ENCODE measurements at regions not wholly inside any gene's neighbourhood (a gene's known extent, or its start where the extent isn't known, plus 50 kb on each side); places are given as distances from the start of the nearest gene placed in this dataset.

DNA sequence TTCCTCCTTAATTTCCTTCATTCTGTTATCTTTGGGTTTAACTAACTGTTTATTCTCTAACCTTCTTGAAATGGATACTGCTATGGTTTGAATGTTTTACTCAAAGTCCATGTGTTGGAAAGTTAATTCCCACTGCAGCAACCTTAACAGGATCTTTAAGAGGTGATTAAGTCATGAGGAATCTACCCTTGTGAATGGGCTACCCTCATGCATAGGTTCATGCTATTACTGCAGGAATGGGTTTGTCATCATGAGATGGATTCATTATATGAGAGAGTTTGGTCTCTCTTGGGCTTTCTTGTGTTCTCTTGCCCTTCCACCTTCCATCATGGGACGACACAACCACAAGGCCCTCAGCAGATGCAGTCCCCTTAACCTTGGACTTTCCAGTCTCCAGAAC is 516.9 kb downstream of the ADGRL2 start:
- H3K9me3 ChIP-seq (ENCODE audit: control insufficient read depth in 3 of 3, low read length in 3 of 3): no peaks in the 10 kb centered on the region
- no peaks in the 10 kb centered on the region for H3K36me3 ChIP-seq (ENCODE audit: control insufficient read depth in 3 of 3, insufficient read depth in 3 of 3, low read length in 3 of 3)
- no peak overlapping the region for H3K4me3 ChIP-seq (ENCODE audit: low read length in 3 of 3)
- H3K9ac ChIP-seq (ENCODE audit: low read depth in 1 of 3, low read length in 3 of 3): no peak overlapping the region
- H3K27ac ChIP-seq (ENCODE audit: low read depth, low read length): no peak overlapping the region
- H3K4me1 ChIP-seq (ENCODE audit: control insufficient read depth in 3 of 3, insufficient read depth in 3 of 3, low read length in 3 of 3): no peaks in the 10 kb centered on the region
- no peaks in the 10 kb centered on the region for H3K27me3 ChIP-seq (ENCODE audit: control insufficient read depth in 3 of 3, insufficient read depth in 3 of 3, low read length in 3 of 3)

DNA sequence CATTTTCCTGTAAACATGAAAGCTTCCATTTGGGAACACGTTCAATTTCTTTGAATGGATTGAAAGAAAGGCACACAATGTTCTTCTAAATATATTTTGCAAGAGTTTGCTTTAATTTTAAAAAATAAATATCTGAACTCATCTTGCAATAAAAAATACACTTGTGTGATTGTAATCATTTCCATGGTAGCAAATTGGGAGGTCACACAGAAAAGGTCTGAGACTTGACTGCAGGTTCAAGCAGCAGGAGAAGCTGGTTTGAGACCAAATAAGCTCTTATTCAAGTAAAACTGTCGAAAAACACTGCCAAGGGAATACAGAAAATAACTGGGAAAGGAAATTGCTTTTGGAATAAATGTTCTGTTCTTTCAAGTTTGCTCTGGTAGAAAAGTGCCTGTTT is 498.9 kb downstream of the ADGRL2 start:
- Histone ChIP-seq H3K27ac (ENCODE audit: low read depth, low read length) (no peak overlapping the region), H3K9ac (ENCODE audit: low read depth in 1 of 3, low read length in 3 of 3) (no peak overlapping the region)

DNA sequence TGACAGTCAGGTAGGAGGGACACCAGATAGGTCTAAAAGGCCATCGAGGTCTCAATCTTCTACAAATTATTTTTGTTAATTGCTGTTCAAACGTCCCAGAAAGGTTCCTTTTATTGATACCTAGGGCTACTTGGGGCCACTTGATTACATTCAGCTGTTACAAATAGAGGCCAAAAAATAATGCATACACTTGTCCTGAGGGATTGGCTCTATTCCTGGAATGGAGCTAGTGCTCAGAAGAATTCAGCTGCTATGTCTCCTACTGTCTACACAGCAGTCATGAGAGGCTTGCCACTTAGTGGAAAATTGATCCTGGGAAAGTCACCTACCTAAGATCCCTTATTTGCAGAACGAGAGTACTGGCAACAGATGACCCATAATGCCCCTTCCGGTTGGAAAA is 498.3 kb downstream of the ADGRL2 start:
- Histone ChIP-seq H3K36me3 (ENCODE audit: control insufficient read depth in 3 of 3, insufficient read depth in 3 of 3, low read length in 3 of 3) (no peaks in the 10 kb centered on the region), H3K4me3 (ENCODE audit: low read length in 3 of 3) (no peak overlapping the region), H3K9ac (ENCODE audit: low read depth in 1 of 3, low read length in 3 of 3) (no peak overlapping the region), H3K27me3 (ENCODE audit: control insufficient read depth in 3 of 3, insufficient read depth in 3 of 3, low read length in 3 of 3) (no peaks in the 10 kb centered on the region), H3K9me3 (ENCODE audit: control insufficient read depth in 3 of 3, low read length in 3 of 3) (no peaks in the 10 kb centered on the region), H3K4me1 (ENCODE audit: control insufficient read depth in 3 of 3, insufficient read depth in 3 of 3, low read length in 3 of 3) (peaks cover 0 to 5% (median 0%) of the 10 kb centered on the region in 3 donors), H3K27ac (ENCODE audit: low read depth, low read length) (no peak overlapping the region)

More for the DNA sequence above, 498.9 kb downstream of the ADGRL2 start:
- Histone ChIP-seq H3K4me3 (ENCODE audit: low read length in 3 of 3) (no peak overlapping the region), H3K4me1 (ENCODE audit: control insufficient read depth in 3 of 3, insufficient read depth in 3 of 3, low read length in 3 of 3) (peaks cover 0 to 5% (median 0%) of the 10 kb centered on the region in 3 donors), H3K27me3 (ENCODE audit: control insufficient read depth in 3 of 3, insufficient read depth in 3 of 3, low read length in 3 of 3) (no peaks in the 10 kb centered on the region), H3K9me3 (ENCODE audit: control insufficient read depth in 3 of 3, low read length in 3 of 3) (no peaks in the 10 kb centered on the region), H3K36me3 (ENCODE audit: control insufficient read depth in 3 of 3, insufficient read depth in 3 of 3, low read length in 3 of 3) (no peaks in the 10 kb centered on the region)

DNA sequence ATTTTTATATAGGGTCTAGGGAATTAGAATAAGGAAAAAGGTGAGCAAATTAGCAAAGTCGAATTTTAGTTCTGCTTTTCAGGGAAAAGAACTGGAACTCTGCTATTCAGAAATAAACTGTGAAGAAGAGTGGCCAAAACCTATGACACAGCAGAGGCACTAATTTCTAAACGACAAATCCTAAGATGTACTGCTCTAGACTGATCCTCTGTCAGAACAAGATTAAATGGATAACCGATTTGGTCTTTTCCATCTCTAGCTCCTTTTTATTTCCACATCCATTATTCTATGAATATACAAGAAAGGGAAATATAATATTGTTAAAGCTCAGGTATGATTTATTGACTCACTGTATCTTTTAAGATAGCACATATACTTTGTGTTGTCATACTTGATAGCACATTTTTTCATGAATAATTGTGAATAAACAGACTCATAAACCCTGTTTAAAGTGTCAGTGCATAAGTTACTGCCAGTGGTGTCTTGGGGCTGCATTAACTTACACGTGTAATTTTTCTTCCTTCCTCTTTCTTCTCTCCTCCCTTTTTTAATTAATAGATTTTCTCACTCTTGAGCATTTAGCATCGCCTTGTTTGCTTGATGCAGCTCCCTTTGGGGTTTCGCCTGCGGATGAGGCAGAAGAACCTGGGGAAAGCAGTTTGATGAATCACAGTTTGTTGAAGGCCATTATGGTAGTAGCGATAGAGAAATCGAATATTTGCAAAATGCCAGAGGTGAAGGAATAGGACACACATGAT is 496.6 kb downstream of the ADGRL2 start:
- Histone ChIP-seq H3K27me3 (ENCODE audit: control insufficient read depth in 3 of 3, insufficient read depth in 3 of 3, low read length in 3 of 3) (no peaks in the 10 kb centered on the region), H3K9me3 (ENCODE audit: control insufficient read depth in 3 of 3, low read length in 3 of 3) (no peaks in the 10 kb centered on the region), H3K4me1 (ENCODE audit: control insufficient read depth in 3 of 3, insufficient read depth in 3 of 3, low read length in 3 of 3) (peaks cover 0 to 5% (median 0%) of the 10 kb centered on the region in 3 donors), H3K9ac (ENCODE audit: low read depth in 1 of 3, low read length in 3 of 3) (no peak overlapping the region), H3K36me3 (ENCODE audit: control insufficient read depth in 3 of 3, insufficient read depth in 3 of 3, low read length in 3 of 3) (no peaks in the 10 kb centered on the region), H3K4me3 (ENCODE audit: low read length in 3 of 3) (no peak overlapping the region), H3K27ac (ENCODE audit: low read depth, low read length) (no peak overlapping the region)

DNA sequence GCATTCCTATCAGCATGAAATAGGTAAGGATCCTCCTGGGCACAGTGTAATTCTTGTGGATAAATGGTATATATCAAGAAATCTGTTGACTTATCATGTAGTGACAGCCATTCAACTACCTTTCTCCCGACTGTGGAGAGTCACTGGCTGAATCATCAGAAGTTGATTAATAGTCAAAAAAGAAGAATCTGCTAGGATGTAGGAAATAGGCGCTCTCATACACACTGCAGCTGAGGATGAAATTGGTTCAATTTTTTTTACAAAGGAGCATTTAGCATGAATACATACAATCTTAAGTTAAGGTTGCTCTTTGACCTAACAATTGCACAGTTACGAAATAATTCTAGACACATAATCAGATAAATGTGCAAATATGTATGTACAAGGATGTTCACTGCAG is 486.8 kb downstream of the ADGRL2 start:
- Histone ChIP-seq H3K27ac (ENCODE audit: low read depth, low read length) (no peak overlapping the region), H3K9ac (ENCODE audit: low read depth in 1 of 3, low read length in 3 of 3) (no peak overlapping the region), H3K9me3 (ENCODE audit: control insufficient read depth in 3 of 3, low read length in 3 of 3) (no peaks in the 10 kb centered on the region), H3K36me3 (ENCODE audit: control insufficient read depth in 3 of 3, insufficient read depth in 3 of 3, low read length in 3 of 3) (no peaks in the 10 kb centered on the region), H3K4me3 (ENCODE audit: low read length in 3 of 3) (no peak overlapping the region), H3K4me1 (ENCODE audit: control insufficient read depth in 3 of 3, insufficient read depth in 3 of 3, low read length in 3 of 3) (no peaks in the 10 kb centered on the region), H3K27me3 (ENCODE audit: control insufficient read depth in 3 of 3, insufficient read depth in 3 of 3, low read length in 3 of 3) (no peaks in the 10 kb centered on the region)

DNA sequence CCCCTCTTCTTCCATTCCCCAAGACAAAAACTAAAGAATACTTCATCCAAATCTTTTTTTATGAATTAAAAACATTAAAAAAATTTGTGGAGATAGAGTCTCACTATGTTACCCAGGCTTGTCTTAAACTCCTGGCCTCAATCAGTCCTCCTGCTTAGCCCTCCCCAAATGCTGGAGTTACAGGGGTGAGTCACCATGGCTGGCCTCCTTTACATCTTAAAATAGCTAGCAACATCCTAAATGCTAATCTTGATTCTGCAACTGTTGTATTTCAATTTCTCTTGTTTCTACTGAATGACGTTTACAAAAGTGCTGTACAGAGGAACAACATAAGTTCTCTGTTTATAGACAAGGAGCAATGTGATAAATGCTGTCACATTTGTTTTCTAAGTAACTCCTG is 483.5 kb downstream of the ADGRL2 start:
- no peak overlapping the region for H3K9ac ChIP-seq (ENCODE audit: low read depth in 1 of 3, low read length in 3 of 3)
- H3K9me3 ChIP-seq (ENCODE audit: control insufficient read depth in 3 of 3, low read length in 3 of 3): no peaks in the 10 kb centered on the region
- no peaks in the 10 kb centered on the region for H3K36me3 ChIP-seq (ENCODE audit: control insufficient read depth in 3 of 3, insufficient read depth in 3 of 3, low read length in 3 of 3)
- no peak overlapping the region for H3K4me3 ChIP-seq (ENCODE audit: low read length in 3 of 3)
- no peaks in the 10 kb centered on the region for H3K27me3 ChIP-seq (ENCODE audit: control insufficient read depth in 3 of 3, insufficient read depth in 3 of 3, low read length in 3 of 3)
- H3K4me1 ChIP-seq (ENCODE audit: control insufficient read depth in 3 of 3, insufficient read depth in 3 of 3, low read length in 3 of 3): no peaks in the 10 kb centered on the region
- no peak overlapping the region for H3K27ac ChIP-seq (ENCODE audit: low read depth, low read length)

DNA sequence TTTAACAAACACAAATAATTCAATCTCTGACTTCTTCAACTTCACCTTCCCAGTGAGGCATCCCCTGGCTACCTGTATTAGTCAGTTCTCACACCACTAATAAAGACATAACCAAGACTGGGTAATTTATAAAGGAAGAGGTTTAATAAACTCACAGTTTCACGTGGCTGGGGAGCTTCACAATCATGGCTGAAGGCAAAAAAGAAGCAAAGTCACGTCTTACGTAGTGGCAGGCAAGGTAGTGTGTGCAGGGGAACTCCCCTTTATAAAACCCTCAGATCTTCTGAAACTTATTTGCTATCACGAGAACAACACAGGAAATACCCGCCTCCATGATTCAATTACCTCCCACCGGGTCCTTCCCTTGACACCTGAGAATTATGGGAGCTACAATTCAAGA is 478.5 kb downstream of the ADGRL2 start:
- Histone ChIP-seq H3K4me3 (ENCODE audit: low read length in 3 of 3) (no peak overlapping the region), H3K9ac (ENCODE audit: low read depth in 1 of 3, low read length in 3 of 3) (no peak overlapping the region), H3K4me1 (ENCODE audit: control insufficient read depth in 3 of 3, insufficient read depth in 3 of 3, low read length in 3 of 3) (no peaks in the 10 kb centered on the region), H3K27ac (ENCODE audit: low read depth, low read length) (no peak overlapping the region), H3K9me3 (ENCODE audit: control insufficient read depth in 3 of 3, low read length in 3 of 3) (no peaks in the 10 kb centered on the region), H3K36me3 (ENCODE audit: control insufficient read depth in 3 of 3, insufficient read depth in 3 of 3, low read length in 3 of 3) (no peaks in the 10 kb centered on the region), H3K27me3 (ENCODE audit: control insufficient read depth in 3 of 3, insufficient read depth in 3 of 3, low read length in 3 of 3) (no peaks in the 10 kb centered on the region)

DNA sequence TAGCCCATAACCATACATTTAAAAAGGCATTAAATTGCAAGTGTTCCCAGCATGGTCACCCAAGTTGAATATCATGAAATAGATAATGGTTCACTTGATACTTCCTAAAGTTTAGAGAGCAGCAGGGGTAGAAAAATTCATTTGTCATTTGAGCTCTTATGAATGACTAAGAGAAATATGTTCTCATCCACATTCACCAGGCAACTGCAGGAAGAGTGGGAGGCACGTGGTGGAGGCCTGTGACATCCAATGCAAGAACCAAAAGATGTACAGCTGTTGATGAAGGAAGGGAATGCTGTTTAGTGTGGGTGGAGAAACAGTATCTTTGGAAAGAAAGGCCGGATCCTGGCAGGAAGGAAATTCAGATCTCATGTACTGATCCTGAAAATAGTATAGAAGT is 473.1 kb downstream of the ADGRL2 start:
- no peaks in the 10 kb centered on the region for H3K9me3 ChIP-seq (ENCODE audit: control insufficient read depth in 3 of 3, low read length in 3 of 3)
- H3K27ac ChIP-seq (ENCODE audit: low read depth, low read length): no peak overlapping the region
- no peak overlapping the region for H3K4me3 ChIP-seq (ENCODE audit: low read length in 3 of 3)
- H3K4me1 ChIP-seq (ENCODE audit: control insufficient read depth in 3 of 3, insufficient read depth in 3 of 3, low read length in 3 of 3): no peaks in the 10 kb centered on the region
- H3K9ac ChIP-seq (ENCODE audit: low read depth in 1 of 3, low read length in 3 of 3): no peak overlapping the region
- H3K36me3 ChIP-seq (ENCODE audit: control insufficient read depth in 3 of 3, insufficient read depth in 3 of 3, low read length in 3 of 3): no peaks in the 10 kb centered on the region
- H3K27me3 ChIP-seq (ENCODE audit: control insufficient read depth in 3 of 3, insufficient read depth in 3 of 3, low read length in 3 of 3): no peaks in the 10 kb centered on the region

DNA sequence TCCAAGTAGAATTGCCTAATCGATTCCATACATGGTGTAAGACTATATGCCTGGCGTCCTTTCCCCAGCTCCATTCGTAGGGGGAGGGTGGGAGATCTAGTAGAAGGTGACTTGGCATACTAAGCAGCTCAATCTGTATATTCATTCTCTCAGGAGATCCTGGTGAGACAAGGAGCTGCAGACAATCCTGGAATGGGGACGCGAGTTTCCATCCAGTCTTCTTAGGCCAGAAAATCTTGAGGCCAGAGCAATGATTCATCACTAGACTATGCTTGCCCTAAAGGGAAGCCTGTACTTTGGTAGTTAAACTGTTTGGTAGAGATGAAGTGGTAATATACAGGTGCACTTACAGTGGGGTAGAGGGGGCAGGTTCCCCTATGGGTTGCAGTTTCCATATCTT is 468.7 kb downstream of the ADGRL2 start:
- no peaks in the 10 kb centered on the region for H3K27me3 ChIP-seq (ENCODE audit: control insufficient read depth in 3 of 3, insufficient read depth in 3 of 3, low read length in 3 of 3)
- H3K9ac ChIP-seq (ENCODE audit: low read depth in 1 of 3, low read length in 3 of 3): no peak overlapping the region
- no peak overlapping the region for H3K4me3 ChIP-seq (ENCODE audit: low read length in 3 of 3)
- H3K36me3 ChIP-seq (ENCODE audit: control insufficient read depth in 3 of 3, insufficient read depth in 3 of 3, low read length in 3 of 3): no peaks in the 10 kb centered on the region
- peaks cover 0 to 2% (median 0%) of the 10 kb centered on the region in 3 donors for H3K9me3 ChIP-seq (ENCODE audit: control insufficient read depth in 3 of 3, low read length in 3 of 3)
- H3K27ac ChIP-seq (ENCODE audit: low read depth, low read length): no peak overlapping the region
- no peaks in the 10 kb centered on the region for H3K4me1 ChIP-seq (ENCODE audit: control insufficient read depth in 3 of 3, insufficient read depth in 3 of 3, low read length in 3 of 3)

DNA sequence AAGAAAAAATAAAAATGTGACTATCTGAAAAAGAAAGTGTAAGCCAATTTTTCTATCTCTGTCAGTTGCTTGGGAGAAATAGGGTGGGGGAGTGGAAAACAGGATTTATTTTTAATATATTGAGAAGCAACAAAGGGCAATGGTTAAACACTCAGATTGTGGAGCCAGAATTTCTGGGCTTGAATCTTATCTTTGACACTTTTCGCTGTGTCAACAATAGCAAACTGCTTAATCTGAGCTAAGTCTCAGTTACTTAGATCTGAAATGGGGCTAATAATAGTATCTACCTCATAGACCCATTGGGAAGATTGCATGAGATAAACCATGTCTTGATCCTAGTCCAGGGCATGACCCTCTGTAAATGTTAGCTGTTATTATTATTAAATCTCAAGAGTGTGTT is 468.1 kb downstream of the ADGRL2 start:
- H3K4me3 ChIP-seq (ENCODE audit: low read length in 3 of 3): no peak overlapping the region
- H3K36me3 ChIP-seq (ENCODE audit: control insufficient read depth in 3 of 3, insufficient read depth in 3 of 3, low read length in 3 of 3): no peaks in the 10 kb centered on the region
- no peak overlapping the region for H3K27ac ChIP-seq (ENCODE audit: low read depth, low read length)
- H3K4me1 ChIP-seq (ENCODE audit: control insufficient read depth in 3 of 3, insufficient read depth in 3 of 3, low read length in 3 of 3): no peaks in the 10 kb centered on the region
- no peak overlapping the region for H3K9ac ChIP-seq (ENCODE audit: low read depth in 1 of 3, low read length in 3 of 3)
- H3K27me3 ChIP-seq (ENCODE audit: control insufficient read depth in 3 of 3, insufficient read depth in 3 of 3, low read length in 3 of 3): no peaks in the 10 kb centered on the region
- H3K9me3 ChIP-seq (ENCODE audit: control insufficient read depth in 3 of 3, low read length in 3 of 3): peaks cover 0 to 2% (median 0%) of the 10 kb centered on the region in 3 donors

Measured in skeletal muscle tissue (tissue), 3 donors.